ENCODE measurements at regions not wholly inside any gene's neighbourhood (a gene's known extent, or its start where the extent isn't known, plus 50 kb on each side); places are given as distances from the start of the nearest gene placed in this dataset.

DNA sequence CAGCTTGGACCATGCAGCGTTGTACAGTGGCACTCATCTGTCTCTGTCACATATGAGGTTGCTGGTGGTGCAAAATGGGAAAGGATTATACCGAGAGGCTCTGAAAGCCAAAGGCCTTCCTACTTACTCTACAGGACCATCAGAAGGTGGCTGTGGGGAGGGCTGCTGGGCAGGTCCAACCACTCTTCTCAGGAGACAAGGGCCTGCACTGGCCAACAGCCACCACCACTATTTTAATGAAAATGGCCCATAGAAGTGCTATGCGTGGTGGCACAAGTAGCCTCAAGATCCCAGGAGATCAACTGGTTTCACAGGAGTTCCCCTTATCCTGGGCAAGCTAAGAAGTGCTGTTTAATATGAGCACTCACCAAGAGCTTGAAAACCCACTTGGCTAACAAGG, 52.3 kb downstream of the MRPL57 start:
- Mint-ChIP-seq H3K9me3 (no peaks in the 10 kb centered on the region), H3K36me3 (no peaks in the 10 kb centered on the region), H3K4me3 (no peak overlapping the region), H3K27ac (no peak overlapping the region), H3K4me1 (peaks cover 6 to 13% (median 11%) of the 10 kb centered on the region in 3 donors), H3K27me3 (peaks cover 2 to 10% of the 10 kb centered on the region in 2 donors)
- WGBS (ENCODE audit: insufficient coverage), result 100% methylated on average over 1 of the region's 3 CpGs
- Histone ChIP-seq H3K4me3 (ENCODE audit: control insufficient read depth in 1 of 2, extremely low read depth in 1 of 2, low read length in 1 of 2) (no peak overlapping the region), H3K4me1 (ENCODE audit: control insufficient read depth in 1 of 2, extremely low read depth in 1 of 2, insufficient read depth in 2 of 2, low read length in 2 of 2) (no peaks in the 10 kb centered on the region), H3K27ac (ENCODE audit: low read length) (no peak overlapping the region), H3K36me3 (ENCODE audit: control insufficient read depth in 2 of 2, extremely low read depth in 1 of 2, insufficient read depth in 1 of 2, low read length in 1 of 2) (no peaks in the 10 kb centered on the region), H3K27me3 (replicated peaks in 1 of 2; ENCODE audit: control insufficient read depth in 2 of 2, extremely low read depth in 1 of 2, insufficient read depth in 2 of 2, low read length in 1 of 2) (peaks cover 0 to 9% of the 10 kb centered on the region in 2 experiments), H3K9me3 (no peaks in the 10 kb centered on the region)
- no peak for DNase-seq
- POLR2A ChIA-PET, result no interaction called here
- ATAC-seq (replicated peaks in 1 of 4), result no peak
- CTCF ChIA-PET, result no interaction called here

DNA sequence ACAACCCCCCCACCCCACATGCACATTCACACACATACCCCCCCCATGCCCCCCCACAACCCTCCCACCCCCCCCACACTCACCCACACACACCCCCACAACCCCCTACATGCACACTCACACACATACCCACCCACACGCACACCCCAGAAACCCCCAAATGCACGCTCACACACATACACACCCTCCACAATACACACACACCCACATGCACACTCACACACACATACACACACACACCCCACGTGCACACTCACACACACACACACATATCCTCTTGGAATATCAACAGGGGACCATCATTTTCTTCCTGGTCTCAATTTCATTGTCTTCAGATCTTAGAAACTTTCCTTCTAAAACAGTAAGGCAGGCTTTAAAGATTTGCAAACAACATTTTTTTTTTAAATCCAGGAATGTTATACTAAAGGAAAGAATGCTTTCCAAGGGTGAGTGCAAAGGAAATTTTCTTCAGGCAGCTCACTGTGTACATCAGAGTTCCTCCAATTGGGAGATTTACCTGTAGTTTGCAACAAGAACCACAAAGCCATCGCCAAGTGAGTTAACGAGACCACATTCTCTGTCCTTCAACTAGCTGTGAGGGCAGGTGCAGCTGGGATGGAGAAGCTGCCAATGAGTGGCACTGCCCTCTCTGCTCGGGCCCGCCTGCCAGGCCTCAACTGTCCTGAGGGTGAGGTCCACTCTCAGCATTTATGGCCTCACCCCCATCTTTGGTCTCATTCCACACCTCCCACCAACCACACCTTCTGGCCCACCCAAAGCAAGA, 53.0 kb downstream of the MRPL57 start:
- Mint-ChIP-seq H3K27me3 (peaks cover 2 to 10% of the 10 kb centered on the region in 2 donors), H3K4me3 (no peak overlapping the region), H3K9me3 (no peaks in the 10 kb centered on the region), H3K4me1 (peaks cover 6 to 13% (median 11%) of the 10 kb centered on the region in 3 donors), H3K36me3 (no peaks in the 10 kb centered on the region), H3K27ac (no peak overlapping the region)
- no peak overlapping the region for H3K4me3 ChIP-seq (ENCODE audit: control insufficient read depth in 1 of 2, extremely low read depth in 1 of 2, low read length in 1 of 2)
- H3K4me1 ChIP-seq (ENCODE audit: control insufficient read depth in 1 of 2, extremely low read depth in 1 of 2, insufficient read depth in 2 of 2, low read length in 2 of 2), result no peaks in the 10 kb centered on the region
- DNase-seq (no peak), ATAC-seq (replicated peaks in 1 of 4) (no peak)
- H3K27ac ChIP-seq (ENCODE audit: low read length), result no peak overlapping the region
- H3K36me3 ChIP-seq (ENCODE audit: control insufficient read depth in 2 of 2, extremely low read depth in 1 of 2, insufficient read depth in 1 of 2, low read length in 1 of 2), result no peaks in the 10 kb centered on the region
- ChIA-PET CTCF (no interaction called here), POLR2A (interaction anchor here in 1 of 2 donors (0.6 kb wide), 1 partner anchor 10 kb away, joined by 3 read pairs; no protein-coding TSS in a partner anchor)
- peaks cover 0 to 9% of the 10 kb centered on the region in 2 experiments for H3K27me3 ChIP-seq (replicated peaks in 1 of 2; ENCODE audit: control insufficient read depth in 2 of 2, extremely low read depth in 1 of 2, insufficient read depth in 2 of 2, low read length in 1 of 2)
- 72% methylated on average over 4 of the region's 7 CpGs for WGBS (ENCODE audit: insufficient coverage)
- no peaks in the 10 kb centered on the region for H3K9me3 ChIP-seq

DNA sequence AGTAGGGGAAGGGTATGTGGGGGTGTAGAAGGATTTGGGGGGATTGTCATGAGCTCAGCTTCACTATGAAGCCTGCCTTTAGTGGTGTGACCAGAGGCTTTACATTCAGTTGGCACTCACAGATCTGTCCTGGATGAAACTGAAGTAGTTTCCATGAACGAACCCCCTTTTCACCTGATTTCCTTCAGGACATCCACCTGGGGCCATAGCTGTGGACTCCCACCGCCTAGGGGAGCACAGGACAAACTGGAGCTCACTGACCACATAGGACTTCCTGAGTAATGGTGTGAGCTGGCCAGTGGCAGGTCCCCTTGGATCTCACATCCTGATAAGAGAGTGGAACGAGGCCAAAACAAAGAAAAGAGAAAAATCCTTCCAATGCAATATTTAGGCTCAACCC, 54.1 kb downstream of the MRPL57 start:
- peaks cover 0 to 12% of the 10 kb centered on the region in 2 experiments for H3K27me3 ChIP-seq (replicated peaks in 1 of 2; ENCODE audit: control insufficient read depth in 2 of 2, extremely low read depth in 1 of 2, insufficient read depth in 2 of 2, low read length in 1 of 2)
- H3K36me3 Mint-ChIP-seq, result no peaks in the 10 kb centered on the region
- no peaks in the 10 kb centered on the region for H3K9me3 Mint-ChIP-seq
- WGBS (ENCODE audit: insufficient coverage), result 80% methylated on average over 1 of the region's 3 CpGs
- H3K27ac Mint-ChIP-seq, result no peak overlapping the region
- ChIA-PET CTCF (interaction anchor here in 1 of 2 donors (0.6 kb wide), 1 partner anchor 11 kb away, joined by 5 read pairs; no protein-coding TSS in a partner anchor), POLR2A (no interaction called here)
- H3K4me1 ChIP-seq (ENCODE audit: control insufficient read depth in 1 of 2, extremely low read depth in 1 of 2, insufficient read depth in 2 of 2, low read length in 2 of 2), result no peaks in the 10 kb centered on the region
- ATAC-seq (replicated peaks in 1 of 4) (no peak), DNase-seq (no peak)
- H3K4me3 ChIP-seq (ENCODE audit: control insufficient read depth in 1 of 2, extremely low read depth in 1 of 2, low read length in 1 of 2), result no peak overlapping the region
- no peaks in the 10 kb centered on the region for H3K9me3 ChIP-seq
- H3K27me3 Mint-ChIP-seq, result peaks cover 2 to 6% of the 10 kb centered on the region in 2 donors
- peaks cover 6 to 13% (median 11%) of the 10 kb centered on the region in 3 donors for H3K4me1 Mint-ChIP-seq
- no peak overlapping the region for H3K4me3 Mint-ChIP-seq
- H3K36me3 ChIP-seq (ENCODE audit: control insufficient read depth in 2 of 2, extremely low read depth in 1 of 2, insufficient read depth in 1 of 2, low read length in 1 of 2), result no peaks in the 10 kb centered on the region
- no peak overlapping the region for H3K27ac ChIP-seq (ENCODE audit: low read length)

DNA sequence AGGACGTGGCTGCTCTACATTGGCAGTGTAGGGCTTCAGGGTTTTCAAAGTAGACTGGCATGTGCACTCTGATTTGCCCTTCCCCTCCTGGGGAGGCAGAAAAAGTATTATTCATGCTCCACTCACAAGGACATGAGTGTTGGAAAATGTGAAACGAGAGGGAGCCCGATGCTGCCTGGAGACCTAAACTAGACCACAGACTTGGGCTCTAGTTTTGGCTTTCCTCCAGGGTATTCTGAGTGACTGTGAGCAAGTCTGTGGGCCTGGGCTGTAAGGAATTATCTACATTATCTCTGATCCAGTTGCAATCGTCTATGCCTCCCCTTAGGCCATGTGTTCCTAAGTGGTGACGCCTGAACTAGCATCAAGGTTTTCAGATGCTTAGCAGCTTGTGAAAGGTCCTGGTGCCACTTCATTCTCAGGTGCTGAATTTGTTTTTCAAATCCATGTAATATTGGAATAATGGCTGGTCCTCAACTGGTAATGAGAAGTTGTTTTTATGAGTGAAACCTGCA, 55.0 kb downstream of the MRPL57 start:
- Mint-ChIP-seq H3K4me3 (no peak overlapping the region), H3K36me3 (no peaks in the 10 kb centered on the region), H3K27me3 (peaks cover 2 to 6% of the 10 kb centered on the region in 2 donors), H3K27ac (no peak overlapping the region), H3K4me1 (peaks cover 6 to 13% (median 11%) of the 10 kb centered on the region in 3 donors), H3K9me3 (no peaks in the 10 kb centered on the region)
- Histone ChIP-seq H3K27me3 (replicated peaks in 1 of 2; ENCODE audit: control insufficient read depth in 2 of 2, extremely low read depth in 1 of 2, insufficient read depth in 2 of 2, low read length in 1 of 2) (peaks cover 0 to 7% of the 10 kb centered on the region in 2 experiments), H3K4me3 (ENCODE audit: control insufficient read depth in 1 of 2, extremely low read depth in 1 of 2, low read length in 1 of 2) (no peak overlapping the region), H3K9me3 (no peaks in the 10 kb centered on the region), H3K27ac (ENCODE audit: low read length) (no peak overlapping the region), H3K4me1 (ENCODE audit: control insufficient read depth in 1 of 2, extremely low read depth in 1 of 2, insufficient read depth in 2 of 2, low read length in 2 of 2) (no peaks in the 10 kb centered on the region), H3K36me3 (ENCODE audit: control insufficient read depth in 2 of 2, extremely low read depth in 1 of 2, insufficient read depth in 1 of 2, low read length in 1 of 2) (no peaks in the 10 kb centered on the region)
- ChIA-PET CTCF (interaction anchor here in 1 of 2 donors (0.6 kb wide), 1 partner anchor 327 kb away, joined by 4 read pairs; no protein-coding TSS in a partner anchor), POLR2A (no interaction called here)
- ATAC-seq (replicated peaks in 1 of 4) (no peak), DNase-seq (no peak)
- 93% methylated on average over 2 of the region's 5 CpGs for WGBS (ENCODE audit: insufficient coverage)

DNA sequence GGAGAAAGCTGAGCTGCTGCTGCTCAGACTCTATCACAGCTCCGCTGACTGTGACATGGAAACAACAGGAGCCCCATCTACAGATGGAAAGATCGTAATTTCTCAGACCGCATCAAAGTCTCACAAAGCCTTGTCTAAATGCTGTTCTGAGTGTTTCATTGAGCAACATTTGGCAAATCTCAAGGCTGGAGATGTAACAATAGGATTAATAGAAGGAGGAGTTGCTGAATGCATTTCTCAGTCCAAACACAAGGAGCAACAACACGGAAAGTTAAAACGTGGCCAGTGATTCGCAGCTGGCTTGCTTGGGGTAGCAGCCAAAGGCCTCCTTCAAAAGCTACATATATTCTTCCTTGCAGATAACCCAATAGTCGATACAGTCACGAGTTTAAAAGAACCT, 55.7 kb downstream of the MRPL57 start:
- Histone ChIP-seq H3K27ac (ENCODE audit: low read length) (no peak overlapping the region), H3K4me3 (ENCODE audit: control insufficient read depth in 1 of 2, extremely low read depth in 1 of 2, low read length in 1 of 2) (no peak overlapping the region), H3K9me3 (no peaks in the 10 kb centered on the region), H3K36me3 (ENCODE audit: control insufficient read depth in 2 of 2, extremely low read depth in 1 of 2, insufficient read depth in 1 of 2, low read length in 1 of 2) (no peaks in the 10 kb centered on the region), H3K27me3 (replicated peaks in 1 of 2; ENCODE audit: control insufficient read depth in 2 of 2, extremely low read depth in 1 of 2, insufficient read depth in 2 of 2, low read length in 1 of 2) (peaks cover 0 to 7% of the 10 kb centered on the region in 2 experiments), H3K4me1 (ENCODE audit: control insufficient read depth in 1 of 2, extremely low read depth in 1 of 2, insufficient read depth in 2 of 2, low read length in 2 of 2) (no peaks in the 10 kb centered on the region)
- ChIA-PET POLR2A (no interaction called here), CTCF (interaction anchor here in 1 of 2 donors (0.6 kb wide), 1 partner anchor 328 kb away, joined by 4 read pairs; no protein-coding TSS in a partner anchor)
- H3K4me1 Mint-ChIP-seq, result peaks cover 6 to 13% (median 11%) of the 10 kb centered on the region in 3 donors
- WGBS (ENCODE audit: insufficient coverage), result 33% methylated on average over 5 of the region's 8 CpGs
- H3K4me3 Mint-ChIP-seq, result peak overlapping the region in 1 of 3 donors; percentile 41
- no peak for DNase-seq
- peaks cover 2 to 9% of the 10 kb centered on the region in 2 donors for H3K27me3 Mint-ChIP-seq
- H3K27ac Mint-ChIP-seq, result no peak overlapping the region
- H3K36me3 Mint-ChIP-seq, result no peaks in the 10 kb centered on the region
- H3K9me3 Mint-ChIP-seq, result no peaks in the 10 kb centered on the region
- no peak for ATAC-seq (replicated peaks in 1 of 4)

DNA sequence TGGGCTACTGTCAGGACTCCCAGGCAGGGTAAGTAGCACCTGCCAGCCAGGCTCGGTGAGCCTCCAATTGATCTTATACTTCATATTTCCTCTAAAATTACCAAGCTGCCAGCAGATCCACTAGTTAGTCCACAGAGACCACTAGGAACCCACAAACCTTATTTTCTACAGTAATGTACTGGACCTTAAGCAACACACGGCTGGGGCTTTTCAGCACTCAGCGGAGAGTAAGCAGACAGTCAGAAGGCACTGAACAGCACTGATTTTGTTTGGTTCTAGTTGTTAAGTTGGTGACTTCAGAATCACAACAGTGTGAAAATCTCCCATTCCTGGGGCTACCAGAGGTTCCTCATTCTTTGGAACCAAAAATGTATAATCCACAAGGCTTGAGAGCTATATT, 56.1 kb downstream of the MRPL57 start:
- ChIA-PET POLR2A (no interaction called here), CTCF (no interaction called here)
- no peak overlapping the region for H3K27ac ChIP-seq (ENCODE audit: low read length)
- no peaks in the 10 kb centered on the region for H3K9me3 ChIP-seq
- H3K36me3 ChIP-seq (ENCODE audit: control insufficient read depth in 2 of 2, extremely low read depth in 1 of 2, insufficient read depth in 1 of 2, low read length in 1 of 2), result no peaks in the 10 kb centered on the region
- H3K4me1 ChIP-seq (ENCODE audit: control insufficient read depth in 1 of 2, extremely low read depth in 1 of 2, insufficient read depth in 2 of 2, low read length in 2 of 2), result no peaks in the 10 kb centered on the region
- peaks cover 0 to 10% of the 10 kb centered on the region in 2 experiments for H3K27me3 ChIP-seq (replicated peaks in 1 of 2; ENCODE audit: control insufficient read depth in 2 of 2, extremely low read depth in 1 of 2, insufficient read depth in 2 of 2, low read length in 1 of 2)
- Mint-ChIP-seq H3K36me3 (no peaks in the 10 kb centered on the region), H3K9me3 (no peaks in the 10 kb centered on the region), H3K4me3 (peak overlapping the region in 1 of 3 donors; percentile 41), H3K4me1 (peaks cover 6 to 13% (median 11%) of the 10 kb centered on the region in 3 donors), H3K27me3 (peaks cover 2 to 9% of the 10 kb centered on the region in 2 donors), H3K27ac (no peak overlapping the region)
- 30% methylated on average over 1 of the region's 3 CpGs for whole genome bisulfite sequencing (ENCODE audit: insufficient coverage)
- no peak overlapping the region for H3K4me3 ChIP-seq (ENCODE audit: control insufficient read depth in 1 of 2, extremely low read depth in 1 of 2, low read length in 1 of 2)
- ATAC-seq (replicated peaks in 1 of 4) (no peak), DNase-seq (no peak)
